ENCODE measurements at regions not wholly inside any gene's neighbourhood (a gene's known extent, or its start where the extent isn't known, plus 50 kb on each side); places are given as distances from the start of the nearest gene placed in this dataset.

DNA sequence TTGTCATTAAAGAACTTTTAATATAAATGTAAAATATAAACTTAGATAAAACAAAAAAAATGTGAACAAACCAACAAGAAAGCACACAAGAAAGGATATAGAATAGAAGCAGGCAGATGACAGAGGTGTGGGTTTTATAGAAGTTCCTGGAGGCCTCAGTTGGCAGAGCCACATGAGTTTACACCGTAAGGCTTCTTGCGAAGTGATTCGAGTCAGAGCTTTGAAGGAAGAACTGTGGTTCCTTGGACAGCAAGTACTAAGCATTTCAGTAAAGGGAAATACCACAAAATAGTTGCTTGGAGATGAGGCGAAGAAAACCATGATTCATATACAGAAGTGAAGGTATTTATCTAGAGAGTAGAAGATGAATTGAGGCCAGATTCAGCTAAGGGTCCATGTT is 207.9 kb upstream of the EYA4 start:
- no peak for TF ChIP-seq TAF1 (IDR thresholded peaks at IDR 0.05; ENCODE audit: borderline replicate concordance, insufficient read depth, low read length)
- TF ChIP-seq, protein P1, sequence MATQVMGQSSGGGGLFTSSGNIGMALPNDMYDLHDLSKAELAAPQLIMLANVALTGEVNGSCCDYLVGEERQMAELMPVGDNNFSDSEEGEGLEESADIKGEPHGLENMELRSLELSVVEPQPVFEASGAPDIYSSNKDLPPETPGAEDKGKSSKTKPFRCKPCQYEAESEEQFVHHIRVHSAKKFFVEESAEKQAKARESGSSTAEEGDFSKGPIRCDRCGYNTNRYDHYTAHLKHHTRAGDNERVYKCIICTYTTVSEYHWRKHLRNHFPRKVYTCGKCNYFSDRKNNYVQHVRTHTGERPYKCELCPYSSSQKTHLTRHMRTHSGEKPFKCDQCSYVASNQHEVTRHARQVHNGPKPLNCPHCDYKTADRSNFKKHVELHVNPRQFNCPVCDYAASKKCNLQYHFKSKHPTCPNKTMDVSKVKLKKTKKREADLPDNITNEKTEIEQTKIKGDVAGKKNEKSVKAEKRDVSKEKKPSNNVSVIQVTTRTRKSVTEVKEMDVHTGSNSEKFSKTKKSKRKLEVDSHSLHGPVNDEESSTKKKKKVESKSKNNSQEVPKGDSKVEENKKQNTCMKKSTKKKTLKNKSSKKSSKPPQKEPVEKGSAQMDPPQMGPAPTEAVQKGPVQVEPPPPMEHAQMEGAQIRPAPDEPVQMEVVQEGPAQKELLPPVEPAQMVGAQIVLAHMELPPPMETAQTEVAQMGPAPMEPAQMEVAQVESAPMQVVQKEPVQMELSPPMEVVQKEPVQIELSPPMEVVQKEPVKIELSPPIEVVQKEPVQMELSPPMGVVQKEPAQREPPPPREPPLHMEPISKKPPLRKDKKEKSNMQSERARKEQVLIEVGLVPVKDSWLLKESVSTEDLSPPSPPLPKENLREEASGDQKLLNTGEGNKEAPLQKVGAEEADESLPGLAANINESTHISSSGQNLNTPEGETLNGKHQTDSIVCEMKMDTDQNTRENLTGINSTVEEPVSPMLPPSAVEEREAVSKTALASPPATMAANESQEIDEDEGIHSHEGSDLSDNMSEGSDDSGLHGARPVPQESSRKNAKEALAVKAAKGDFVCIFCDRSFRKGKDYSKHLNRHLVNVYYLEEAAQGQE (IDR thresholded peaks at IDR 0.05; ENCODE audit: insufficient read depth in 1 of 2, low read depth in 2 of 2, low read length in 2 of 2) = no peak
